GM21619 (cell line): ENCODE measurements at regions not wholly inside any gene's neighbourhood (a gene's known extent, or its start where the extent isn't known, plus 50 kb on each side); places are given as distances from the start of the nearest gene placed in this dataset.
"Not testable (repeated sequence)": the region's sequence is repeated elsewhere in the genome, so short reads cannot be mapped to it uniquely, and the experiment has no call there.

Source experiments
- ATAC-seq: cut with Tn5 transposase; IDR thresholded peaks from one replicate; pipeline ENCODE4 v1.9.1; 2021; ENCODE audit not compliant: unreplicated experiment

DNA sequence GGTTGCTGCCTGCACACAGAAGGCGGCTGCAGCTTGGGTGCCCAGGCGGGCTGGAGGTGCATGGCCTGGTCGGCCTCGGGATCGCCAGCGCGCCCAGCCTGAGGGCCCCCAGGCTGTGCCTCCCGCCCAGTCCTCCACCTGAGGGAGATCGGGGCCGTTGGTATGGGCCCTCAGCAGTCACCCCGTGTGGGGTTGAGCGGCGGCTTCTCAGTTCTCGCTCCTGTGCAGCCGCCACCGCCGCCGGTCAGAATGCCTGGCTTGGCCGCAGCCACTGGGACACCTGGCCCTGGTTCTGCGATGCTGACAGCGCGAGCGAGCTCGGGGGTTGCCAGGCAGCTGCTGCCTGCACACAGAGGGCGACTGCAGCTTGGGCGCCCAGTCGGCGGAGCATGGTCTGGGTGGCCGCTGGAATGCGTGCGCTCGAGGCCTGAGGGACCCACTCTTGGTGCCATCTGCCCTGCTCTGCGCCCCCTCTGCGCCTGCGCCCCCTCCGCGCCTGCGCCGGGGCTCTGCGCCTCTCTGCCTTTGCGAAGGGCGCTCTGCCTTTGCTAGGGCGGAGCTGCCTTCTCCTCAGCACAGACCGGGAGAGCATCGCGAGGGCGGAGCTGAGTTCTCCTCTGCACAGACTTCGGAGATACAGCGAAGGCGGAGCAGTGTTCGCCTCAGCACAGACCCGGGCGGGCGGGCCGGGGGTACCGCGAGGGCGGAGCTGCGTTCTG is 84.6 kb upstream of the ZNG1F start:
- ATAC-seq: peak; percentile 100

DNA sequence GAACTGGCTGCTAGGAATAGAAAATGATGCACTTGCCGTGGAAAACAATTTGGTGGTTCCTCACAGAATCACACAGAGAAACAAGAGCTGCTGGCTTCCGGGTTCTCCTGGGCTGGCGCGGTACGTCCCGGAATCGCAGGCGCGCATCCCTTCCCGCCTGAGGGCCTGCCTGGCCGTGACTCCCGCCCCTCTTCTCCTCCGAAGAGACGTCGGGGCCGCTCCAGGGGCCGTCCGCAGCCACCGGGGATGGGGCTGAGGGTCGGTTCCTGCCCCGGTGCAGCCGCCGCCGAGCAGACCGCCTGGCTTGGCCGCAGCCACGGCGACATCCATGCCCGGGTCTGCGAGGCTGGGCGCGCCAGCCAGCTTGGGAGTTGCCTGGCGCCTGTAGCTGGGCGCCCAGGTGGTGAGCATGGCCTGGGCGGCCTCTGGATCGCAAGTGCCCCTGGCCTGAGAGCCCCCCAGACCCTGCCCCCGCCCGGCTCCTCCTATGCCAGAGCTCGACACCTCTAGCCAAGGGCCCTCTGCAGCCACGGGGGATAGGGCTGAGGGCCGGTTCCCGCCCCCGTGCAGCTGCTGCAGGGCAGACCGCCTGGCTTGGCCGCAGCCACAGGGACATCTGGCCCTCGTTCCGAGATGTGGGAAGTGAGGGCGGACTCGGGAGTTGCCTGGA is 83.9 kb upstream of the ZNG1F start:
- peak; percentile 33 for ATAC-seq

DNA sequence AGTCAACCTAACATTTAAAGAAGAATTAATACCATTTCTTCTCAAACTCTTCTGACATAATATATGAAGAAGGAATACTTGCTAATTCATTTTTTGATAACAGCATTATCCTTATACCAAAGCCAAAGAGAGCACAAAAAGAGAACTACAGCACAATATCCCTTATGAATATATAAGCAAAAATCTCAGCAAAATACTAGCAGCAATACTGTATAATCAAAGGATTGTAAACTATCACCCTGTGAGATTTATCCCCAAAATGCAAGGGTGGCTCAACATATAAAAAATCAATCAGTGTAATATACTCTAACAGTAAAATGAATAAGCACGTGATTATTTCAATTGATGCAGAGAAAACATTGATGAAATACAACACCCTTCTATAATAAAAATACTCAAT is 81.9 kb upstream of the ZNG1F start:
- ATAC-seq: not testable (repeated sequence)

DNA sequence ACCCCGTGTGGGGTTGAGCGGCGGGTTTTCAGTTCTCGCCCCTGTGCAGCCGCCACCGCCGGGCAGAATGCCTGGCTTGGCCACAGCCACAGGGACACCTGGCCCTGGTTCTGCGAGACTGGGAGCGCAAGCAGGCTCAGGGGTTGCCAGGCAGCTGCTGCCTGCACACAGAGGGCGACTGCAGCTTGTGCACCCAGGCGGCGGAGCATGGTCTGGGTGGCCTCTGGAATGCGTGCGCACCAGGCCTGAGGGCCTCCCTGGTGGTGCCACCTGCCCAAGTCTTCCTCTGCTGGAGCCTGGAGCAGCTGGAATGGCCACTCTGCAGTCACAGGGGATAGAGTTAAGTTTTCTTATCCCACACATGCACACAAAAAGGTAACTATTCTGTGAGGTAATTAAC is 80.4 kb upstream of the ZNG1F start:
- not testable (repeated sequence) for ATAC-seq

DNA sequence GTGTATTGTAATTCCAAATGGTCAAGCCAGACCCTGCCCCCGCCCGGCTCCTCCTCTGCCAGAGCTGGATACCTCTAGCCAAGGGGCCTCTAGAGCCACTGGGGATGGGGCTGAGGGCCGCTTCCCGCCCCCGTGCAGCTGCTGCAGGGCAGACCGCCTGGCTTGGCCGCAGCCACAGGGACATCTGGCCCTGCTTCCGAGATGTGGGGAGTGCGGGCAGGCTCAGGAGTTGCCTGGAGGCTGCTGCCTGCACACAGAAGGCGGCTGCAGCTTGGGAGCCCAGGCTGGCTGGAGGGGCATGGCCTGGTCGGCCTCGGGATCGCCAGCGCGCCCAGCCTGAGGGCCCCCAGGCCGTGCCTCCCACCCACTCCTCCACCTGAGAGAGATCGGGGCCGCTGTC is 79.9 kb upstream of the ZNG1F start:
- ATAC-seq: not testable (repeated sequence)

DNA sequence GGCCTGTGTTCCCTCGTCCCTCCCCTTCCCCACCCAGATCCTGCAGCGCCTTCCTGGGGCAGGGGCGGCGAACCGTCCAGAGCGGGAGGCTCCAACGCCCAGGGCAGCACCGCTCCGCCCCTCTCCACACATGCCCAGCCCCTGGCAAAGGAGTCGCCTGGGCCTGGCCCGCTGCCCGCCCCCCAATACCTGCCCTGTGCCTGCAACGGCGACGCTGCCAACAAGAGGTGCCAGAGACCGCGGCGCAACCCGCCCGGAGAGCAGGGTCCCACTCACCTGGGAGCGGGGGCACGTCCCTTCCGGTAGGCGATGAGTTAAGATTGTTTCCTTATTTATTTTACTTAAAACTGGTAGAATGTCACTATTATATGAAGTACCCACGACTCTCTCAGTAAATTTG is 77.5 kb upstream of the ZNG1F start:
- ATAC-seq: not testable (repeated sequence)

DNA sequence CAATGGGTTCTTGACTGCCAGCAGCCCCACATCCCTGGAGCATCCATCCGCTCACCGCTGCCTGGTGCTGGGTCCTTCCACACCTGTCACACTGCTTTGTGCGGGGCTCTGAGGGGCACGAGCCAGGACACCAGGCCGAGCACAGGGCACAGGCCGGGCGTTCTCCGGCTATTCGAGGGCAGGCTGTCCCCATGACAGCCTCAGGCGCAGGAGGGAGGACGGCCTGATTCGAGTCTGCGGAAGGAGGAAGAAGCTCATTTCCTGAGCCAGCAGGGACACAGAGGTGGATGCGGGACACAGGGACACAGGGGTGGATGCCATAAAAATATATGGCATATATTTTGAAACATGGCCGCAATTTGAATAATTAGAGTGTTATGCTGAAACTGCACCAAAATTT is 76.9 kb upstream of the ZNG1F start:
- not testable (repeated sequence) for ATAC-seq

DNA sequence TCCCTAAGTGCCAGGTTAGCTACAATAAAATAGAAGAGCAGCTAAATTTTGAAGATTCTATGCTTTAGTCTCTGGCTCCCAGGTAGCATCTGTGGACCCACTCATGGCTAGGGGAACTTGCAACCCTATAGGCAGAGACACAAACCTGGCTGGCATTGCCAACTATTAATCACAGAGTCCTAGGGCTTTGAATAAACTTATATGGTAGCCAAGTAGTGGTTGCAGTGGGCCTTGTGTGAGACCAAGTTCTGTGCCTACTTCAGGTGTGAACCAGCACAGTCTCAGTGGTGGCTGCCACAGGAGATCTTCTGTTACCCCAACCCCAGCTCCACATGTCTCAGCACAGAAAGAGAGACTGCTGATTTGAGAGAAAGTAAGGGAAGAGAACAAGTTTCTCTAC is 62.9 kb upstream of the ZNG1F start:
- not testable (repeated sequence) for ATAC-seq

DNA sequence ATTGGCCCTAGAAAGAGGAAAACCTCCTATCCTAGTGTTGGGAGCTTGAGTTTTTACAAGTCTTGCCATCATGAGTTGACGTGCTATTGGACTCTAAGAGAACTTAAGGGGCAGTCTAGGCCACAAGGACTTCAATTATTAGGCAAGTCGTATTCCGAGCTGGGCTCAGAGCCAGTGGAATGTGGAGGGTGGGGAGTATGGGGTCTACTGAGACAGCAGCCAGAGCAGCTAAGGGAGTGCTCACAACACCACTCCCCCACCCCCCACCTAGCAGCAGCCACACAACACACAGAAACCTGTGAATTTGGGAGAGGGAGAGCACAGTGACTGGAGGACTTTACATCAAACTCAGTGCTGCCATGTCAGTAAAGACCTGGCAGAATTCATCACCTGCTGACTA is 62.0 kb upstream of the ZNG1F start:
- ATAC-seq: not testable (repeated sequence)

DNA sequence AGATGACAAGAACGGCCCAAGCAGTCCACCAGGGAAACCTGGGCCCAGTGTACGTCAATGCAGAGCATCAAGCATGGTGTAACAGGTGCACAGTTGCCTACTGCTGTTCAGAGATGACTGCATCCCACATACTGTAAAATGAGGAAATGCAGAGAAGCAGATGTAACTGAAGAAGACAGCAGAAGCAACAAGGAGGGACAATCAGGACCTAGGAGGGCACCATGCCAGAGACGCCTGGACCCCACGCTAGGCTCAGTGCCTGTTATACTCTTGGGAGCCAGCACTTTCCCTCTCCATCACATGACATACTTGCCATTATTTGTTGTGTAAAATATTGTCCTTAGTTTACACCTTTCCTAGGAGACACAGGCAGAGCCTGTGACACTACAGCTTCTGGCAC is 57.6 kb upstream of the ZNG1F start:
- not testable (repeated sequence) for ATAC-seq
